ENCODE measurements at regions not wholly inside any gene's neighbourhood (a gene's known extent, or its start where the extent isn't known, plus 50 kb on each side); places are given as distances from the start of the nearest gene placed in this dataset.
"Not testable (repeated sequence)": the region's sequence is repeated elsewhere in the genome, so short reads cannot be mapped to it uniquely, and the experiment has no call there.

GRCh38 chr5:18378066-18378465, 743.8 kb downstream of the TAF11L14 start:
- no peak for DNase-seq

- no peak for DNase-seq
Observed at GRCh38 chr5:18379189-18379588, 744.9 kb downstream of the TAF11L14 start.

GRCh38 chr5:18380729-18381362, 746.6 kb downstream of the TAF11L14 start:
- DNase-seq, result no peak

GRCh38 chr5:18393565-18394442, 759.5 kb downstream of the TAF11L14 start:
- no peak for DNase-seq

- no peak for DNase-seq
Observed at GRCh38 chr5:18394443-18394804, 760.2 kb downstream of the TAF11L14 start.

- DNase-seq, result no peak
Observed at GRCh38 chr5:18395126-18396110, 761.2 kb downstream of the TAF11L14 start.

- no peak for DNase-seq
Observed at GRCh38 chr5:18397371-18397770, 763.1 kb downstream of the TAF11L14 start.

GRCh38 chr5:18397891-18398290, 763.6 kb downstream of the TAF11L14 start:
- no peak for DNase-seq

- not testable (repeated sequence) for DNase-seq
Observed at GRCh38 chr5:18399461-18400327, 765.4 kb downstream of the TAF11L14 start.

- DNase-seq, result no peak
Observed at GRCh38 chr5:18403141-18403540, 768.9 kb downstream of the TAF11L14 start.

GRCh38 chr5:18403941-18404438, 769.7 kb downstream of the TAF11L14 start:
- DNase-seq, result no peak

- DNase-seq, result no peak
Observed at GRCh38 chr5:18420711-18421110, 786.5 kb downstream of the TAF11L14 start.

GRCh38 chr5:18433336-18433735, 799.1 kb downstream of the TAF11L14 start:
- no peak for DNase-seq

GRCh38 chr5:18438126-18438525, 803.9 kb downstream of the TAF11L14 start:
- no peak for DNase-seq

GRCh38 chr5:18455521-18455920, 821.3 kb downstream of the TAF11L14 start:
- no peak for DNase-seq

GRCh38 chr5:18457255-18457654, 823.0 kb downstream of the TAF11L14 start:
- DNase-seq, result no peak

- no peak for DNase-seq
Observed at GRCh38 chr5:18461766-18462165, 827.5 kb downstream of the TAF11L14 start.

- DNase-seq, result peak; percentile 14 to 71
Observed at GRCh38 chr5:18465833-18466681, 831.8 kb downstream of the TAF11L14 start.

- DNase-seq, result no peak
Observed at GRCh38 chr5:18466731-18467130, 832.5 kb downstream of the TAF11L14 start.

GRCh38 chr5:18471791-18472190, 837.5 kb downstream of the TAF11L14 start:
- DNase-seq, result not testable (repeated sequence)

- no peak for DNase-seq
Observed at GRCh38 chr5:18483451-18483850, 849.2 kb downstream of the TAF11L14 start.
